K562 (cell line): ENCODE measurements at regions not wholly inside any gene's neighbourhood (a gene's known extent, or its start where the extent isn't known, plus 50 kb on each side); places are given as distances from the start of the nearest gene placed in this dataset.

Experiments
- ATAC-seq: fragments of 200-7000 bp; cut with Tn5 transposase; 3 replicates; pipeline ENCODE4 v1.9.1; 2020; ENCODE audit warnings: moderate library complexity
- BruUV-seq: library from RNA; stranded (reverse); fragments of 400-500 nt; replicated peaks from 2 replicates; lab custom pipeline; 2021; lab: Mats Ljungman, UMichigan
- CTCF ChIA-PET: fragments of 300-600 bp; formaldehyde crosslinking; extraction: SDS; loops from one replicate; lab custom pipeline; 2021; ENCODE audit warnings: low intra/inter-chr PET ratio; lab: Yijun Ruan, JAX
- POLR2A ChIA-PET: fragments of 300-600, 350-650 bp; sonication (Branson Sonifier 250); formaldehyde crosslinking; extraction: SDS; loops from one replicate; lab custom pipeline; 2021; ENCODE audit warnings: antibody characterized with exemption, inconsistent platforms; lab: Yijun Ruan, JAX
- DNase-seq, 4 experiments: peaks; one replicate each; pipeline versions ENCODE4 v3.0.0 to v3.0.0-alpha.2; 2011 to 2018; ENCODE audit warnings: low spot score in 3 of 4, mixed read lengths in 3 of 4; ENCODE audit errors: extremely low read depth in 1 of 4
- FAIRE-seq: peaks from 2 replicates; lab custom pipeline; 2011; peaks lifted over from hg19 to GRCh38; lab: Jason Lieb, UNC
- H2AFZ ChIP-seq: 2 replicates; pipeline ENCODE4 v1.6.0; 2011; ENCODE audit warnings: low read depth, low read length, control low read depth, inconsistent platforms
- H3K27ac ChIP-seq: fragments of 200-600 bp; 3 replicates; pipeline ENCODE4 v1.8.0; 2011; ENCODE audit warnings: low read depth, mild to moderate bottlenecking, control low read depth, inconsistent platforms, low read length, moderate library complexity, mixed read lengths; ENCODE audit errors: extremely low read depth
- H3K27me3 ChIP-seq, 2 experiments: fragments of 300-600 bp in 1 of 2; 2 replicates in 1 of 2; 3 replicates in 1 of 2; pipeline versions ENCODE4 v1.6.0 to v1.8.0; 2011; ENCODE audit warnings: inconsistent platforms in 2 of 2, low read length in 2 of 2, mild to moderate bottlenecking in 1 of 2, mixed read lengths in 1 of 2, moderate library complexity in 1 of 2; ENCODE audit not compliant: control insufficient read depth in 2 of 2, insufficient read depth in 2 of 2
- H3K36me3 ChIP-seq: fragments of 300-600 bp; 3 replicates; pipeline ENCODE4 v1.8.0; 2011; ENCODE audit warnings: mild to moderate bottlenecking, low read length, inconsistent platforms; ENCODE audit not compliant: control insufficient read depth, insufficient read depth
- H3K4me1 ChIP-seq, 2 experiments: fragments of 200-600 bp in 1 of 2; replicated peaks in 1 of 2; 2 replicates in 1 of 2; 3 replicates in 1 of 2; pipeline versions ENCODE4 v1.5.1 to v1.8.0; 2011; ENCODE audit warnings: inconsistent platforms in 2 of 2, low read length in 2 of 2, mild to moderate bottlenecking in 1 of 2, mixed read lengths in 1 of 2, moderate library complexity in 1 of 2; ENCODE audit not compliant: control insufficient read depth in 2 of 2, insufficient read depth in 2 of 2
- H3K4me2 ChIP-seq: 2 replicates; pipeline ENCODE4 v1.6.1; 2011; ENCODE audit warnings: low read length, control low read depth, inconsistent platforms, mixed read lengths; ENCODE audit not compliant: insufficient read depth
- H3K4me3 ChIP-seq: fragments of 200-600 bp; sonication (generic), shearing (Covaris generic); 2 replicates; pipeline ENCODE4 v1.5.1; 2016; ENCODE audit warnings: control low read depth, inconsistent platforms
- H3K79me2 ChIP-seq: fragments of 200-600 bp; 3 replicates; pipeline ENCODE4 v1.8.0; 2011; ENCODE audit warnings: low read length, inconsistent platforms; ENCODE audit not compliant: control insufficient read depth, insufficient read depth
- H3K9ac ChIP-seq, 2 experiments: 2 replicates each; pipeline versions ENCODE4 v1.6.0 to v1.6.1; 2011; ENCODE audit warnings: low read depth in 2 of 2, low read length in 2 of 2, control low read depth in 1 of 2, inconsistent platforms in 1 of 2, mild to moderate bottlenecking in 1 of 2, mixed read lengths in 1 of 2; ENCODE audit not compliant: insufficient read depth in 1 of 2
- H3K9me1 ChIP-seq: one replicate; pipeline ENCODE4 v1.6.0; 2011; ENCODE audit warnings: inconsistent platforms, mild to moderate bottlenecking, low read length, moderate library complexity; ENCODE audit not compliant: control insufficient read depth, insufficient read depth
- H3K9me3 ChIP-seq: replicated peaks from 2 replicates; pipeline ENCODE4 v1.5.1; 2011; ENCODE audit warnings: low read depth, low read length, inconsistent platforms; ENCODE audit not compliant: control insufficient read depth, insufficient read depth
- H4K20me1 ChIP-seq: replicated peaks from 2 replicates; pipeline ENCODE4 v1.6.1; 2011; ENCODE audit warnings: low read length, inconsistent platforms, mixed read lengths; ENCODE audit not compliant: control insufficient read depth, insufficient read depth
- BRD4 ChIP-seq: fragments of 200-600 bp; sonication (generic); IDR thresholded peaks from 2 replicates; pipeline ENCODE4 v1.6.1; 2017; ENCODE audit warnings: inconsistent platforms
- KDM2B ChIP-seq: fragments of 250-450 bp; sonication (Bioruptor Pico); IDR thresholded peaks from 2 replicates; pipeline ENCODE4 v1.8.0; 2021; ENCODE audit warnings: mild to moderate bottlenecking, moderate library complexity
- RFX7 ChIP-seq: fragments of 250-450 bp; sonication (Bioruptor Pico); IDR thresholded peaks from 2 replicates; pipeline ENCODE4 v1.5.1; 2021; ENCODE audit warnings: mild to moderate bottlenecking
- TEAD2 ChIP-seq: fragments of 450-650 bp; IDR thresholded peaks from 2 replicates; pipeline ENCODE4 v1.6.1; 2016; ENCODE audit warnings: missing genetic modification characterization, control low read depth, missing compliant biosample characterization
- ZNF316 ChIP-seq: fragments of 450-650 bp; IDR thresholded peaks from 2 replicates; pipeline ENCODE4 v1.6.1; 2016
- ZNF324 ChIP-seq: fragments of 250-450 bp; sonication (Bioruptor Pico); IDR thresholded peaks from 2 replicates; pipeline ENCODE4 v1.4.0; 2020; ENCODE audit warnings: mild to moderate bottlenecking
- ZNF436 ChIP-seq: fragments of 250-450, 450-650 bp; sonication (Bioruptor Pico); formaldehyde crosslinking; IDR thresholded peaks from 2 replicates; pipeline ENCODE4 v1.7.0; 2020; ENCODE audit warnings: mild to moderate bottlenecking
- ZNF717 ChIP-seq: fragments of 250-450 bp; sonication (Bioruptor Pico); IDR thresholded peaks from 2 replicates; pipeline ENCODE4 v1.5.0; 2021
- WGBS: fragments of 100-300 bp; shearing (Covaris generic); methylation state at CpG from one replicate; pipeline ENCODE4 v1.1.6; 2016; ENCODE audit warnings: low coverage, mixed read lengths; ENCODE audit not compliant: insufficient coverage; ENCODE audit errors: missing lambda C conversion rate; 5-methylcytosine and 5-hydroxymethylcytosine counted together
- in situ Hi-C: fragments of 300-500 bp; cut with MboI; formaldehyde crosslinking; loops from 4 replicates; pipeline ENCODE4 v1.15.0; 2018; ENCODE audit warnings: inconsistent platforms, mixed read lengths
- intact Hi-C: fragments of 100-400 bp; cut with micrococcal nuclease; formaldehyde crosslinking; loops from 2 replicates; pipeline ENCODE4 v1.14.2; 2022
- TF ChIP-seq, protein P1 (sequence below): fragments of 450-650 bp; conservative IDR thresholded peaks from 2 replicates; pipeline ENCODE4 v1.6.1; 2016; ENCODE audit warnings: missing genetic modification characterization, low read depth, mild to moderate bottlenecking, missing compliant biosample characterization, moderate library complexity
- TF ChIP-seq, protein P2 (sequence below): fragments of 450-650 bp; IDR thresholded peaks from 2 replicates; pipeline ENCODE4 v1.6.1; 2016; ENCODE audit warnings: low read depth, mild to moderate bottlenecking, moderate library complexity

DNA sequence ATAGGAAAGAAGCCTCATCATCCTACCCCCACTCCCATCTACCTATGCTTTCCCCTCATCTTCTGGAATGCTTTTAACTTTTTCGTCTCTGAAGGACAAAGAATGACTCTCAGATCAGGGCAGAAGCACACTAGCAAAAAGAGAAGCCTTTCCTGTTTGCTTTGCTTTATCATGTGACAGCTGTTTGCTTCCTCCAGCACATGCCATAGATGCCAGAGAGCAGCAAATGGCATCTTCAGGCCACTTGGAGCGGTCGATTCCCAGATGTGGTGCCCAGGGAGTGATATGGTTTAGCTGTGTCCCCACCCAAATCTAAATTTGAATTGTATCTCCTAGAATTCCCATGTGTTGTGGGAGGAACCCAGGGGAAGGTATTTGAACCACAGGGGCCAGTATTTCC is 294.8 kb downstream of the GADD45G start:
- Histone ChIP-seq H3K4me2 (no peak overlapping the region), H3K4me3 (no peak overlapping the region), H2AFZ (no peak overlapping the region), H4K20me1 (no peaks in the 10 kb centered on the region; the same call in 1 of the 2 replicates), H3K4me1 (no peaks in the 10 kb centered on the region), H3K27ac (no peak overlapping the region), H3K9me1 (no peaks in the 10 kb centered on the region), H3K9me3 (no peaks in the 10 kb centered on the region), H3K27me3 (no peaks in the 10 kb centered on the region), H3K79me2 (no peaks in the 10 kb centered on the region), H3K36me3 (no peaks in the 10 kb centered on the region), H3K9ac (no peak overlapping the region)
- intact Hi-C loops: no loop called here
- no peak for FAIRE-seq
- no peak for ATAC-seq
- in situ Hi-C loops: no loop called here
- DNase-seq: no peak
- POLR2A ChIA-PET: interaction anchor here (0.7 kb wide), 1 partner anchor 41 kb away, joined by 3 read pairs; no protein-coding TSS in a partner anchor
- BruUV-seq: no TSS peak
- TF ChIP-seq KDM2B: no peak
- no peak for TF ChIP-seq ZNF316
- WGBS: 0% methylated on average over 3 of the region's 3 CpGs
- CTCF ChIA-PET: no interaction called here

DNA sequence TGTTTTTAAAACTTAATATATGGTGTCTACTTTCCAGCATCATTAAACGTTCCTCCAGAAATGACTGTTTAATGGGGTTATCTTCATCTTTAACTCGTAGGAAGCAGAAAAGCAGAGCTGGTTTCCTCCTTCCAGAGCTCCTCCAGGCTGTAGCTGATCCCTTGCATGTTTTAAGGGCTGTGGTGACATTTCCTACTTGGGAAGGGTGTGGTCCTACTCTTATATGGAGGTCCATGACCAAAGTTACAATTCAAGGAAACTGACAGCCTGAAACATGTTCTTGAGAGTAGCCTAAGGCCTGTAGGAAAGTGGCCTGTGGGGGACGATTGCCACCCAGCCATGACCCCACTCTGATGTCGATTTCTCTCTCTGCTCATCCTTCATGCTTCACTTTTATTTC is 297.1 kb downstream of the GADD45G start:
- BruUV-seq: no TSS peak
- no peaks in the 10 kb centered on the region for H3K4me1 ChIP-seq
- no peak overlapping the region for H3K4me2 ChIP-seq
- no peak overlapping the region for H3K27ac ChIP-seq
- FAIRE-seq: no peak
- WGBS: 0% methylated on average over 3 of the region's 4 CpGs
- H3K9me3 ChIP-seq: no peaks in the 10 kb centered on the region
- H4K20me1 ChIP-seq: no peaks in the 10 kb centered on the region; the same call in 1 of the 2 replicates
- H3K9ac ChIP-seq: no peak overlapping the region
- ChIA-PET CTCF (no interaction called here), POLR2A (no interaction called here)
- no peak for DNase-seq
- intact Hi-C loops: no loop called here
- no peak for TF ChIP-seq BRD4
- no peak for TF ChIP-seq RFX7 (CRISPR knock-in tag)
- no peak for TF ChIP-seq ZNF436 (CRISPR knock-in tag)
- no peak for TF ChIP-seq ZNF324 (CRISPR knock-in tag)
- no peak for TF ChIP-seq TEAD2 (tag)
- no peak for TF ChIP-seq ZNF717 (CRISPR knock-in tag)
- TF ChIP-seq, protein P1, sequence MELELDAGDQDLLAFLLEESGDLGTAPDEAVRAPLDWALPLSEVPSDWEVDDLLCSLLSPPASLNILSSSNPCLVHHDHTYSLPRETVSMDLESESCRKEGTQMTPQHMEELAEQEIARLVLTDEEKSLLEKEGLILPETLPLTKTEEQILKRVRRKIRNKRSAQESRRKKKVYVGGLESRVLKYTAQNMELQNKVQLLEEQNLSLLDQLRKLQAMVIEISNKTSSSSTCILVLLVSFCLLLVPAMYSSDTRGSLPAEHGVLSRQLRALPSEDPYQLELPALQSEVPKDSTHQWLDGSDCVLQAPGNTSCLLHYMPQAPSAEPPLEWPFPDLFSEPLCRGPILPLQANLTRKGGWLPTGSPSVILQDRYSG (tag): no peak
- TF ChIP-seq, protein P2, sequence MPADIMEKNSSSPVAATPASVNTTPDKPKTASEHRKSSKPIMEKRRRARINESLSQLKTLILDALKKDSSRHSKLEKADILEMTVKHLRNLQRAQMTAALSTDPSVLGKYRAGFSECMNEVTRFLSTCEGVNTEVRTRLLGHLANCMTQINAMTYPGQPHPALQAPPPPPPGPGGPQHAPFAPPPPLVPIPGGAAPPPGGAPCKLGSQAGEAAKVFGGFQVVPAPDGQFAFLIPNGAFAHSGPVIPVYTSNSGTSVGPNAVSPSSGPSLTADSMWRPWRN: no peak
- no peaks in the 10 kb centered on the region for H3K27me3 ChIP-seq
- ATAC-seq: no peak
- H3K9me1 ChIP-seq: no peaks in the 10 kb centered on the region
- no peaks in the 10 kb centered on the region for H3K36me3 ChIP-seq
- in situ Hi-C loops: no loop called here
- H3K4me3 ChIP-seq: no peak overlapping the region
- H2AFZ ChIP-seq: no peak overlapping the region
- H3K79me2 ChIP-seq: no peaks in the 10 kb centered on the region
